OCI-LY7 (cell line): ENCODE measurements at regions not wholly inside any gene's neighbourhood (a gene's known extent, or its start where the extent isn't known, plus 50 kb on each side); places are given as distances from the start of the nearest gene placed in this dataset.

Experiments
- BruUV-seq: library from RNA; stranded (reverse); fragments of 400-500 nt; replicated peaks from 2 replicates; lab custom pipeline; 2021; lab: Mats Ljungman, UMichigan
- CTCF ChIA-PET: fragments of 300-600 bp; sonication (Branson Sonifier 250); formaldehyde crosslinking; loops from one replicate; lab custom pipeline; 2022; ENCODE audit warnings: antibody characterized with exemption; ENCODE audit not compliant: unreplicated experiment; lab: Charles Lee
- POLR2A ChIA-PET: fragments of 300-600 bp; sonication (Branson Sonifier 250); formaldehyde crosslinking; loops from one replicate; lab custom pipeline; 2022; ENCODE audit warnings: antibody characterized with exemption; lab: Charles Lee
- DNase-seq: peaks from one replicate; pipeline ENCODE4 v3.0.0-alpha.2; 2015; ENCODE audit warnings: low spot score
- H2AFZ ChIP-seq: fragments of 200-600 bp; sonication (generic), shearing (Covaris generic); 2 replicates; pipeline ENCODE4 v1.6.1; 2014; ENCODE audit warnings: mild to moderate bottlenecking, antibody characterized with exemption, low read length, moderate library complexity
- H3K27ac ChIP-seq: fragments of 200-600 bp; sonication (generic); 2 replicates; pipeline ENCODE4 v1.5.1; 2014; ENCODE audit warnings: mixed run types, low read depth, mild to moderate bottlenecking, moderate library complexity, low read length, inconsistent platforms; ENCODE audit not compliant: poor library complexity, severe bottlenecking
- H3K36me3 ChIP-seq: fragments of 200-600 bp; sonication (generic); 2 replicates; pipeline ENCODE4 v1.6.1; 2014; ENCODE audit warnings: mild to moderate bottlenecking, antibody characterized with exemption, low read length, moderate library complexity, mixed read lengths; ENCODE audit not compliant: insufficient read depth
- H3K4me1 ChIP-seq: fragments of 200-600 bp; sonication (generic); 2 replicates; pipeline ENCODE4 v1.5.1; 2014; ENCODE audit warnings: mild to moderate bottlenecking, low read length; ENCODE audit not compliant: insufficient read depth, poor library complexity, severe bottlenecking
- H3K4me2 ChIP-seq: fragments of 200-600 bp; sonication (generic); 2 replicates; pipeline ENCODE4 v1.6.1; 2014; ENCODE audit warnings: mild to moderate bottlenecking, low read length
- H3K4me3 ChIP-seq: fragments of 200-600 bp; sonication (generic); 2 replicates; pipeline ENCODE4 v1.5.1; 2014; ENCODE audit warnings: mild to moderate bottlenecking, low read depth, low read length; ENCODE audit not compliant: poor library complexity, severe bottlenecking
- H3K79me2 ChIP-seq: fragments of 200-600 bp; sonication (generic); 2 replicates; pipeline ENCODE4 v1.6.1; 2016; ENCODE audit warnings: low read depth, mild to moderate bottlenecking, low read length, moderate library complexity, mixed read lengths; ENCODE audit not compliant: insufficient read depth
- H3K9me2 ChIP-seq: fragments of 200-600 bp; sonication (generic); 2 replicates; pipeline ENCODE4 v1.6.1; 2016; ENCODE audit warnings: mild to moderate bottlenecking, low read length, mixed read lengths; ENCODE audit not compliant: insufficient read depth
- H3K9me3 ChIP-seq: fragments of 200-600 bp; sonication (generic); 2 replicates; pipeline ENCODE4 v1.6.1; 2014; ENCODE audit warnings: mild to moderate bottlenecking, mixed run types, low read length, mixed read lengths
- H4K20me1 ChIP-seq: fragments of 200-600 bp; sonication (generic); 2 replicates; pipeline ENCODE4 v1.6.1; 2014; ENCODE audit warnings: mild to moderate bottlenecking, antibody characterized with exemption, low read length, moderate library complexity, mixed read lengths; ENCODE audit not compliant: insufficient read depth
- EZH2phosphoT487 ChIP-seq: fragments of 200-600 bp; sonication (generic); IDR thresholded peaks from 2 replicates; pipeline ENCODE4 v1.6.1; 2018; ENCODE audit warnings: low read depth, borderline replicate concordance, mild to moderate bottlenecking, mixed run types, antibody characterized with exemption, low read length, moderate library complexity, mixed read lengths
- intact Hi-C: fragments of 100-400 bp; cut with micrococcal nuclease; formaldehyde crosslinking; loops from one replicate; pipeline ENCODE4 v1.10.0; 2022; ENCODE audit not compliant: unreplicated experiment
- TF ChIP-seq, protein P1 (sequence below): fragments of 200-600 bp; sonication (generic); conservative IDR thresholded peaks from 2 replicates; pipeline ENCODE4 v1.5.1; 2014; ENCODE audit warnings: mild to moderate bottlenecking, antibody characterized with exemption, low read length, moderate library complexity, mixed read lengths

DNA sequence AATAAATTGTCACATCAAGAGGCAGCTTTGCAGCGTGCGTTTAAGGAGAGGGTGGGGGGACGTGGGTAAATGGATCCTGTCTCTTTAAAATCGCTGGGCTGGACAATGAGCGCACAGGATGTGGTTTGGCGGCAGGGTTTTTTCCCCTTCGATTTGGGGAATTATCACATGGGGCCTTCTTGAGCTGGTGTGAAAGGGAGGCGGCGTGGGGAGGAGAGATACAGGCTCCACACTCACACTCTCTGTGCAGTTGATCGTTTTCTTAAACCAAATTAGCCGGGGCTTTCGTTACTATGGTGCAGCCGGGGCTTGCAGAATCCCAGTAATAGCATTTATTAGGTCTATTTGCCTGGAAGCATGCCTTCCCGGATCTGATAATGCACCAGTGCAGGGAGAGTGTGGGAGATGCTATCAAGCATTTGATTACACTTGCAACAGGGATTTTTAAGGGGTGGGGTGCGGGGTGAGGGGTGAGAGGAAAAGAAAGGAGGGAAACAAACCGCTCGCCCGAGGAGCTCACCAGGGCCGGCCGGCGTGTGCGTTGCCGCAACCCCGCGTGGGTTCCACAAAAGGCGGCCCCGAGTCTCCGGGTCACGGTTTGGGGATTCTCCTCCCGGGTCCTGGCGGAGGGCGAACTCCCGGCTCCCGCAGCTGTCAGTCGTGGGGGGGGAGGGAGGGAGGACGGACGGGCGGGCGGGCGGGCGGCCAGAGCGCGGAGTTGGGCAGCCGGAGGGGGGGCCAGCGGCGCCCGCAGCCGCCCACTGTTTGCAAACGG lies 58.8 kb upstream of the GSE1 start:
- Histone ChIP-seq H3K4me2 (peak overlapping the region; percentile 100), H3K79me2 (peaks cover 7% of the 10 kb centered on the region; the same call in 1 of the 2 replicates), H3K9me3 (no peaks in the 10 kb centered on the region), H3K27ac (peak overlapping the region; percentile 84), H3K4me3 (peak overlapping the region; percentile 74), H3K9me2 (no peaks in the 10 kb centered on the region), H2AFZ (peak overlapping the region; percentile 53; the same call in 1 of the 2 replicates), H3K4me1 (peaks cover 37% of the 10 kb centered on the region), H3K36me3 (no peaks in the 10 kb centered on the region), H4K20me1 (no peaks in the 10 kb centered on the region)
- intact Hi-C loops, result loop anchor here (1.0 to 2.0 kb wide), 2 partner anchors 26 to 56 kb away; no protein-coding TSS in a partner anchor
- peak; percentile 88 for DNase-seq
- ChIA-PET CTCF (interaction anchor here (0.5 to 1.1 kb wide), 3 partner anchors 106 to 811 kb away, joined by 3 to 5 read pairs (median 4); no protein-coding TSS in a partner anchor), POLR2A (interaction anchor here (0.6 to 2.1 kb wide), 9 partner anchors 15 to 224 kb away, joined by 3 to 7 read pairs (median 3); no protein-coding TSS in a partner anchor)
- TF ChIP-seq, protein P1, sequence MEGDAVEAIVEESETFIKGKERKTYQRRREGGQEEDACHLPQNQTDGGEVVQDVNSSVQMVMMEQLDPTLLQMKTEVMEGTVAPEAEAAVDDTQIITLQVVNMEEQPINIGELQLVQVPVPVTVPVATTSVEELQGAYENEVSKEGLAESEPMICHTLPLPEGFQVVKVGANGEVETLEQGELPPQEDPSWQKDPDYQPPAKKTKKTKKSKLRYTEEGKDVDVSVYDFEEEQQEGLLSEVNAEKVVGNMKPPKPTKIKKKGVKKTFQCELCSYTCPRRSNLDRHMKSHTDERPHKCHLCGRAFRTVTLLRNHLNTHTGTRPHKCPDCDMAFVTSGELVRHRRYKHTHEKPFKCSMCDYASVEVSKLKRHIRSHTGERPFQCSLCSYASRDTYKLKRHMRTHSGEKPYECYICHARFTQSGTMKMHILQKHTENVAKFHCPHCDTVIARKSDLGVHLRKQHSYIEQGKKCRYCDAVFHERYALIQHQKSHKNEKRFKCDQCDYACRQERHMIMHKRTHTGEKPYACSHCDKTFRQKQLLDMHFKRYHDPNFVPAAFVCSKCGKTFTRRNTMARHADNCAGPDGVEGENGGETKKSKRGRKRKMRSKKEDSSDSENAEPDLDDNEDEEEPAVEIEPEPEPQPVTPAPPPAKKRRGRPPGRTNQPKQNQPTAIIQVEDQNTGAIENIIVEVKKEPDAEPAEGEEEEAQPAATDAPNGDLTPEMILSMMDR, result no peak
- no peak for TF ChIP-seq EZH2phosphoT487
- no TSS peak for BruUV-seq

DNA sequence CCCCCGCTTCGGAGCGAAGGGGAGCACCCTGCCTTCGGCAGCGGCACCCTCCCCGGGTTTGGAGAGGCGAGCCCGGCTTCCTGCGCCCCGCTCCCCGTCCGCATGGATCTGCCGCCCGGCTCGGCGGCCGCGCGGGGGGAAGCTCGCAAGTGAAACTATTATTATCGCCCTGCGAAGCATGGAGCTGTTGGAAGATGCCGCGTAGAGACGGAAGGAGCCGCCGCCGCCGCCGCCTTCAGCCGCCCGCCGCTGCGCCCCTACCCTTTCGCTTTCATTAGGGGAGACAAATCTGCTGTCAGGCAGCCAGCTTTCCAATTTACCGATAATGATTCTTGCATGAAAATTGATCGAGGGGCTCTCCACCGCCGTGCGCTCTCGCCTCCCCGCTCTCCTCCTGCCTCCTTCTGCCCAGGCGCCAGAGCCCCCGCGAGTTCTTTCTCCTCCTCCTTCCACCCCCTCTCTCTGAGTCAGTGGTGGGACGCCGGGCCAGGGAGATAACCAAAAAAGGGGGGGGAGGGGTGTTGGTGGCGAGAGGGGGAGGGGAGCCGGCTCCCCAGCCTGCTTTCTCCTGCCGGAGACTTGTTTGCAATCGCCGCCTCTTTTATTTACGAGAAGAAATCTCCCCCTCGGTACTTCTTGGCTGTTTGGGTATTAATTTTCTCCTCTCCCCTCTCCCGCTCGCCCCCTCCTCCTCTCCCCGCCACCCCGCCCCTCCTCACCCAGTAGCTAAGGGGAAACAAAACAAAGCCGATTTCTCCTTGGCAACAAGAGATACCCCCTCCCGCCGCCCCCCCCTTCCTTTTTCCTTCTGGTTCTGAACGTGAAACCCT lies 58.0 kb upstream of the GSE1 start:
- Histone ChIP-seq H3K4me2 (peak overlapping the region; percentile 100), H3K4me3 (peak overlapping the region; percentile 74), H3K4me1 (peaks cover 37% of the 10 kb centered on the region), H3K36me3 (no peaks in the 10 kb centered on the region), H3K9me3 (no peaks in the 10 kb centered on the region), H4K20me1 (no peaks in the 10 kb centered on the region), H3K79me2 (peaks cover 7% of the 10 kb centered on the region; the same call in 1 of the 2 replicates), H3K27ac (peak overlapping the region; percentile 84), H3K9me2 (no peaks in the 10 kb centered on the region), H2AFZ (peak overlapping the region; percentile 56; the same call in 1 of the 2 replicates)
- peak; percentile 53 for DNase-seq
- TF ChIP-seq, protein P1, result no peak
- no peak for TF ChIP-seq EZH2phosphoT487
- ChIA-PET CTCF (interaction anchor here (0.9 kb wide), 1 partner anchor 296 kb away, joined by 3 read pairs; no protein-coding TSS in a partner anchor), POLR2A (interaction anchor here (0.6 to 1.0 kb wide), 5 partner anchors 14 to 111 kb away, joined by 3 to 5 read pairs (median 3); no protein-coding TSS in a partner anchor)
- intact Hi-C loops, result loop anchor here (1.0 to 5.0 kb wide), 3 partner anchors 26 to 108 kb away; no protein-coding TSS in a partner anchor
- no TSS peak for BruUV-seq
